Trophoblast cell (in vitro differentiated cells and primary cell): ENCODE measurements at regions not wholly inside any gene's neighbourhood (a gene's known extent, or its start where the extent isn't known, plus 50 kb on each side); places are given as distances from the start of the nearest gene placed in this dataset.

Experiments
- DNase-seq, 2 donors: peaks; one replicate each; pipeline ENCODE4 v3.0.0-alpha.2; 2016
- H2AFZ ChIP-seq: 2 replicates; pipeline ENCODE4 v1.6.1; 2013; ENCODE audit warnings: low read length, moderate library complexity, mild to moderate bottlenecking; ENCODE audit not compliant: insufficient read depth, poor library complexity
- H2AK5ac ChIP-seq: 2 replicates; pipeline ENCODE4 v1.6.1; 2013; ENCODE audit warnings: mild to moderate bottlenecking, low read length
- H2BK120ac ChIP-seq: 2 replicates; pipeline ENCODE4 v1.6.1; 2013; ENCODE audit warnings: low read length, mild to moderate bottlenecking, moderate library complexity; ENCODE audit not compliant: insufficient read depth, poor library complexity
- H2BK12ac ChIP-seq: 2 replicates; pipeline ENCODE4 v1.6.1; 2013; ENCODE audit warnings: mild to moderate bottlenecking, low read length, moderate library complexity
- H2BK5ac ChIP-seq: 2 replicates; pipeline ENCODE4 v1.6.1; 2013; ENCODE audit warnings: low read length, low read depth, moderate library complexity, mild to moderate bottlenecking; ENCODE audit not compliant: poor library complexity
- H3K14ac ChIP-seq: 2 replicates; pipeline ENCODE4 v1.6.1; 2013; ENCODE audit warnings: mild to moderate bottlenecking, low read length
- H3K18ac ChIP-seq: 2 replicates; pipeline ENCODE4 v1.6.1; 2013; ENCODE audit warnings: mild to moderate bottlenecking, low read length
- H3K23ac ChIP-seq: 2 replicates; pipeline ENCODE4 v1.6.1; 2013; ENCODE audit warnings: low read length
- H3K27ac ChIP-seq: 2 replicates; pipeline ENCODE4 v1.5.1; 2013; ENCODE audit warnings: low read depth, mild to moderate bottlenecking, inconsistent platforms, low read length, moderate library complexity
- H3K27me3 ChIP-seq: 2 replicates; pipeline ENCODE4 v1.6.1; 2013; ENCODE audit warnings: inconsistent platforms, mild to moderate bottlenecking, low read length, moderate library complexity; ENCODE audit not compliant: insufficient read depth
- H3K36me3 ChIP-seq, 2 experiments: 1 replicate in 1 of 2; 2 replicates in 1 of 2; pipeline ENCODE4 v1.6.1; 2013; ENCODE audit warnings: low read length in 2 of 2, mild to moderate bottlenecking in 2 of 2, moderate library complexity in 1 of 2; ENCODE audit not compliant: insufficient read depth in 2 of 2, control insufficient read depth in 1 of 2
- H3K4ac ChIP-seq: 2 replicates; pipeline ENCODE4 v1.6.1; 2013; ENCODE audit warnings: low read depth, mild to moderate bottlenecking, low read length, moderate library complexity
- H3K4me1 ChIP-seq, 2 experiments: 1 replicate in 1 of 2; 2 replicates in 1 of 2; pipeline ENCODE4 v1.6.1; 2013; ENCODE audit warnings: low read length in 2 of 2, mild to moderate bottlenecking in 2 of 2, moderate library complexity in 1 of 2; ENCODE audit not compliant: insufficient read depth in 2 of 2, control insufficient read depth in 1 of 2
- H3K4me2 ChIP-seq: 2 replicates; pipeline ENCODE4 v1.6.1; 2013; ENCODE audit warnings: inconsistent platforms, mild to moderate bottlenecking, low read length, moderate library complexity
- H3K4me3 ChIP-seq: 2 replicates; pipeline ENCODE4 v1.5.1; 2013; ENCODE audit warnings: mild to moderate bottlenecking, low read depth, low read length, inconsistent platforms
- H3K79me1 ChIP-seq: one replicate; pipeline ENCODE4 v1.6.1; 2013; ENCODE audit warnings: low read length
- H3K79me2 ChIP-seq: 2 replicates; pipeline ENCODE4 v1.6.1; 2013; ENCODE audit warnings: low read length, mild to moderate bottlenecking; ENCODE audit not compliant: control insufficient read depth, insufficient read depth, poor library complexity
- H3K9ac ChIP-seq: 2 replicates; pipeline ENCODE4 v1.6.1; 2013; ENCODE audit warnings: mild to moderate bottlenecking, low read length
- H3K9me3 ChIP-seq: 2 replicates; pipeline ENCODE4 v1.6.1; 2013; ENCODE audit warnings: low read depth, mild to moderate bottlenecking, control low read depth, inconsistent platforms, low read length; ENCODE audit not compliant: insufficient read depth
- H4K12ac ChIP-seq: 2 replicates; pipeline ENCODE4 v1.6.1; 2013; ENCODE audit warnings: low read depth, mild to moderate bottlenecking, low read length, moderate library complexity
- H4K8ac ChIP-seq: 2 replicates; pipeline ENCODE4 v1.6.1; 2013; ENCODE audit warnings: low read depth, mild to moderate bottlenecking, low read length, moderate library complexity
- H4K91ac ChIP-seq: one replicate; pipeline ENCODE4 v1.6.1; 2013; ENCODE audit warnings: low read depth, mild to moderate bottlenecking, low read length, moderate library complexity
- WGBS: extraction: QIAGEN DNeasy Blood & Tissue Kit; methylation state at CpG from one replicate; pipeline ENCODE4 v1.1.7; 2013; ENCODE audit warnings: missing lambda C conversion rate; ENCODE audit not compliant: insufficient read length, insufficient coverage; ENCODE audit errors: extremely low coverage; 5-methylcytosine and 5-hydroxymethylcytosine counted together

GRCh38 chr4:138909587-138909986 lies 106.0 kb upstream of the NOCT start:
- DNase-seq: no peak
- H4K12ac ChIP-seq: no peak overlapping the region

DNA sequence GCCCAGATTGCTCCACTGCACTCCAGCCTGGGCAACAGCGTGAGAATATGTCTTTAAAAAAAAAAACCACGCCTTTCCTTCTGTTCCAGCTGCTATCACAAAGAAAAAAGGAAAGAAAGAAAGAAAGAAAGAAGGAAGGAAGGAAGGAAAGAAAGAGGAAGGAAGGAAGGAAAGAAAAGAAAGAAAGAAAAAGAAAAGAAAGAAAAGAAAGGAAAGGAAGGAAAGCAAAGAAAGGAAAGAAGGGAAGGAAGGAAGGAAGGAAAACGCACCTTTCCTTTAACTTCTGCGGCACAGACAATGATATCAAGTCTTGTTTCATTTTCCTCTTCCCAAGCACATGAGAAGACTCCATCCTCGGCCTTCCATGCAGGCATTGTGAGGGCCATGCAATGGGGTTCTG lies 107.4 kb upstream of the NOCT start:
- Histone ChIP-seq H2BK12ac (no peak overlapping the region), H2BK120ac (no peak overlapping the region), H3K9ac (no peak overlapping the region), H3K79me1 (peaks cover 2% of the 10 kb centered on the region), H4K91ac (no peak overlapping the region), H3K79me2 (no peaks in the 10 kb centered on the region), H3K4me3 (no peak overlapping the region), H3K18ac (no peak overlapping the region), H3K9me3 (no peaks in the 10 kb centered on the region), H3K36me3 (no peaks in the 10 kb centered on the region), H2AK5ac (no peak overlapping the region), H2AFZ (no peak overlapping the region), H4K12ac (no peak overlapping the region), H3K23ac (no peak overlapping the region), H3K27me3 (no peaks in the 10 kb centered on the region), H3K4me1 (peaks cover 4 to 5% of the 10 kb centered on the region in 2 experiments), H3K27ac (no peak overlapping the region), H3K4me2 (no peak overlapping the region), H4K8ac (no peak overlapping the region), H3K4ac (no peak overlapping the region), H3K14ac (no peak overlapping the region), H2BK5ac (no peak overlapping the region)
- DNase-seq: no peak
- no CpG with 5 or more reads among the region's 5 CpGs for WGBS

More at GRCh38 chr4:138909587-138909986, 106.0 kb upstream of the NOCT start:
- H3K4me3 ChIP-seq: no peak overlapping the region
- H2AFZ ChIP-seq: no peak overlapping the region
- no peak overlapping the region for H2BK12ac ChIP-seq
- H3K9ac ChIP-seq: no peak overlapping the region
- no peaks in the 10 kb centered on the region for H3K9me3 ChIP-seq
- no CpG with 5 or more reads among the region's 4 CpGs for WGBS
- H3K4me1 ChIP-seq: peaks cover 4 to 5% of the 10 kb centered on the region in 2 experiments
- H3K27ac ChIP-seq: no peak overlapping the region
- no peak overlapping the region for H4K8ac ChIP-seq
- H2BK5ac ChIP-seq: no peak overlapping the region
- H3K79me1 ChIP-seq: peaks cover 2% of the 10 kb centered on the region
- H3K18ac ChIP-seq: no peak overlapping the region
- H3K4me2 ChIP-seq: no peak overlapping the region
- H3K79me2 ChIP-seq: no peaks in the 10 kb centered on the region
- no peaks in the 10 kb centered on the region for H3K36me3 ChIP-seq
- no peaks in the 10 kb centered on the region for H3K27me3 ChIP-seq
- H4K91ac ChIP-seq: no peak overlapping the region
- H3K14ac ChIP-seq: no peak overlapping the region
- no peak overlapping the region for H2AK5ac ChIP-seq
- no peak overlapping the region for H3K23ac ChIP-seq
- H2BK120ac ChIP-seq: no peak overlapping the region
- H3K4ac ChIP-seq: no peak overlapping the region

- Histone ChIP-seq H3K4me2 (no peak overlapping the region), H3K18ac (no peak overlapping the region), H3K9me3 (no peaks in the 10 kb centered on the region), H4K12ac (no peak overlapping the region), H2AK5ac (no peak overlapping the region), H3K9ac (no peak overlapping the region), H2BK5ac (no peak overlapping the region), H3K36me3 (no peaks in the 10 kb centered on the region), H3K23ac (no peak overlapping the region), H3K79me1 (peaks cover 2% of the 10 kb centered on the region), H3K4ac (no peak overlapping the region), H3K4me1 (peaks cover 4 to 5% of the 10 kb centered on the region in 2 experiments), H3K79me2 (no peaks in the 10 kb centered on the region), H4K91ac (no peak overlapping the region), H2AFZ (no peak overlapping the region), H2BK12ac (no peak overlapping the region), H3K27ac (no peak overlapping the region), H4K8ac (no peak overlapping the region), H3K14ac (no peak overlapping the region), H3K27me3 (no peaks in the 10 kb centered on the region), H2BK120ac (no peak overlapping the region), H3K4me3 (no peak overlapping the region)
- DNase-seq: no peak
- no CpG with 5 or more reads among the region's 5 CpGs for WGBS
Measured at GRCh38 chr4:138907174-138907573, 108.4 kb upstream of the NOCT start.

DNA sequence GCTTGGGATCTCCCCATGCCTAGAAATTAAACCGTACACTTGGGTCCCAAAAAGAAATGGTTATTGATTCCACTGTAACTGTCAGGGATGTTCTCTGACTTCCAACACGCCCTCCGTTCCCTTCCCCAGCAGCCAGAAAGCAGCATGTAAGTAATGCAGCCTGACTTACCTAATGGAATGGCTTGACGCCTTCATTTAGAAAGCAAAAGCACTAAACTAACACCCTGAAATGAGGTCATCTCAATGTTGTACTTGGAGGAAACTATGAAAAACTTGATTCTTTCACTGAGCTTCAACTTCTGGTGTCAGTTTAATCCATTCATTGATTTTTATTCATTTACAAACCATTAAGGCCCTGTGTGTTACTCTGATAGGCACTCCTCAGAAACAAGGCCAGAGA lies 110.8 kb upstream of the NOCT start:
- H3K9me3 ChIP-seq: peaks cover 1% of the 10 kb centered on the region
- no peaks in the 10 kb centered on the region for H3K27me3 ChIP-seq
- H4K8ac ChIP-seq: no peak overlapping the region
- H3K27ac ChIP-seq: no peak overlapping the region
- H4K12ac ChIP-seq: no peak overlapping the region
- no peaks in the 10 kb centered on the region for H3K36me3 ChIP-seq
- no peak for DNase-seq
- H2AK5ac ChIP-seq: no peak overlapping the region
- H3K4me2 ChIP-seq: no peak overlapping the region
- no peak overlapping the region for H3K4me3 ChIP-seq
- no peak overlapping the region for H3K14ac ChIP-seq
- H2BK5ac ChIP-seq: no peak overlapping the region
- no peak overlapping the region for H3K4ac ChIP-seq
- H2BK120ac ChIP-seq: no peak overlapping the region
- H2BK12ac ChIP-seq: no peak overlapping the region
- no peak overlapping the region for H4K91ac ChIP-seq
- H3K79me1 ChIP-seq: no peaks in the 10 kb centered on the region
- no peak overlapping the region for H3K23ac ChIP-seq
- no CpG with 5 or more reads among the region's 4 CpGs for WGBS
- H3K18ac ChIP-seq: no peak overlapping the region
- H3K79me2 ChIP-seq: no peaks in the 10 kb centered on the region
- H3K9ac ChIP-seq: no peak overlapping the region
- no peak overlapping the region for H2AFZ ChIP-seq
- no peaks in the 10 kb centered on the region for H3K4me1 ChIP-seq
